Mucosa of rectum (tissue), 2 donors: ENCODE measurements at regions not wholly inside any gene's neighbourhood (a gene's known extent, or its start where the extent isn't known, plus 50 kb on each side); places are given as distances from the start of the nearest gene placed in this dataset.

ENCODE experiments used
- H3K27ac ChIP-seq, 2 donors: one replicate each; pipeline ENCODE4 v1.7.0; 2013; ENCODE audit warnings: inconsistent platforms in 2 of 2, low read depth in 2 of 2, low read length in 2 of 2
- H3K27me3 ChIP-seq, 2 donors: one replicate each; pipeline ENCODE4 v1.7.0; 2013; ENCODE audit warnings: low read length in 2 of 2; ENCODE audit not compliant: control insufficient read depth in 2 of 2, insufficient read depth in 2 of 2
- H3K36me3 ChIP-seq, 2 donors: one replicate each; pipeline ENCODE4 v1.7.0; 2013; ENCODE audit warnings: low read length in 2 of 2; ENCODE audit not compliant: control insufficient read depth in 2 of 2, insufficient read depth in 2 of 2
- H3K4me1 ChIP-seq, 2 donors: one replicate each; pipeline ENCODE4 v1.7.0; 2013; ENCODE audit warnings: low read length in 2 of 2, mild to moderate bottlenecking in 1 of 2; ENCODE audit not compliant: control insufficient read depth in 2 of 2, insufficient read depth in 2 of 2
- H3K4me3 ChIP-seq, 2 donors: one replicate each; pipeline ENCODE4 v1.7.0; 2013; ENCODE audit warnings: low read length in 2 of 2
- H3K9ac ChIP-seq, 2 donors: one replicate each; pipeline ENCODE4 v1.7.0; 2013; ENCODE audit warnings: low read length in 2 of 2, low read depth in 1 of 2, mild to moderate bottlenecking in 1 of 2
- H3K9me3 ChIP-seq, 2 donors: one replicate each; pipeline ENCODE4 v1.7.0; 2013; ENCODE audit warnings: low read length in 2 of 2; ENCODE audit not compliant: control insufficient read depth in 2 of 2
- donor health status: healthy.
- donor health status: Normal muscosa, but diverticular disease.

DNA sequence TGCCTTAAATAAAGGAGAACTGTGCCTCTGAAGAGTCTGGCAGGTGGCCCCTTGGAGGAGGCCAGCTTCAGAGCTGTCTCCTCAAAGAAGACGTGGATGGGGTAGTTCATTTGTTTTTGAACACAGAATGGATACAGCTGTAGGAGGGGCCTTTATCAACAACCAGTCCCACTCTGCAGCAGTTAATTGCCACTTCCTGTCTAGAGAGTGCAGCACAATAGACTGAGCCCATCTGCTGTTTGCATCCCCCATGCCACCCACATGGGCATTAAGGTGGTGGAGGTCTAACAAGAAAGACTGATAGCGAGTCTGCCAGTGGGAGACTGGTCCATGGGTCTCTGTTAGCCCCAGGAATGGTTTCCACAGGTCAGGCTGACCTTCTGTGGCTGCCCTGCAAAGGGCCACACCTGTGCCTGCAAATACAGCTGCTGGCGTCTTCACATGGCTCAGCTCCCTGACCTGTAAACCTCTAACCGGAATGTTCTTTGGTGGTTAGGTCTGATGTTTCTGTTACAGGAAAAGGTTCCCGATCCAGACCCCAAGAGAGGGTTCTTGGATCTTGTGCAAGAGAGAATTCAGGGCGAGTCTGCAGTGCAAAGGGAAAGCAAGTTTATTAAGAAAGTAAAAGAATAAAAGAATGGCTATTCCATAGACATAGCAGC lies 153.3 kb upstream of the ITGA6 start:
- Histone ChIP-seq H3K9ac (no peak overlapping the region), H3K9me3 (no peaks in the 10 kb centered on the region), H3K36me3 (no peaks in the 10 kb centered on the region), H3K4me3 (no peak overlapping the region), H3K27me3 (no peaks in the 10 kb centered on the region), H3K27ac (no peak overlapping the region), H3K4me1 (peaks cover 3% of the 10 kb centered on the region in 2 donors)

DNA sequence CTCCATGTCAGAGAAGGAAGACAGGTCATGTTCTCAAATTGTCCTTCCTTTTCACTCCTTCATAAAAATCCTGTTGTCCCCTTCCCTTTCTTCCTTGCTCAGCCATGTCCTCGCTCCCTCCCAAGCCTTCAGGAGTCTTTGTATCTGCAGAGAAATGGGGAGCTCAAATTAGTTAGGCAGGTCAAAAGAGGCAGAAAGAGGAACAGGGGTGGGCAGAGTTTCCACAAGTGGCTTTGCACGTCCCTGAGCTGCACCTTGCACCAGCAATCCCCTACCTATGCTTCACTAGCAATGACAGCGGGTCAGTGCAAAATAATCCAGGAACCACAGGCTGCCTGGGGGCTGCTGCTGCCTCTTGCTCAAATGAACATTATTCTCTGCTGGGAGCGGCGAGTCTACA lies 152.1 kb upstream of the ITGA6 start:
- H3K4me1 ChIP-seq, result peaks cover 3% of the 10 kb centered on the region in 2 donors
- H3K36me3 ChIP-seq, result no peaks in the 10 kb centered on the region
- H3K9ac ChIP-seq, result no peak overlapping the region
- H3K9me3 ChIP-seq, result no peaks in the 10 kb centered on the region
- H3K4me3 ChIP-seq, result no peak overlapping the region
- H3K27me3 ChIP-seq, result no peaks in the 10 kb centered on the region
- no peak overlapping the region for H3K27ac ChIP-seq

DNA sequence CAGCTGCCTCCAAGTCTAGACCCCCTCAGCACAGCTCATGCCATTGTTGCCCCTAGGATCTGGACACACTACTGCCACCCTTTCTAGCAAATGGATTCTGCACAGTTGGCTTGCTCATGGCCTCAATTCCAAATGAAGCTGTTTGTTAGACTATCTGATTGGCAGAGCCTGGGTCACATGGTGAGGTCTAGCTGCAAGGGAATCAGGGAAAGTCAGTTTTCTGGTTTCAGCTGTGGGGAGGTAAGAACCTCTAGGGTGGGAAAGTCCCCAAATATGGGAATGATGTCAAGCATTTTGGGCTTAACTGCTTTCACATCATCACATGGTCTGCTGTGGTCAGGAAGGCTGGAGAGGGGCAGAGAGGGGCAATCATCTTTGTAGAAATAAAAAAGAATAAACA lies 150.4 kb upstream of the ITGA6 start:
- Histone ChIP-seq H3K9ac (no peak overlapping the region), H3K27me3 (no peaks in the 10 kb centered on the region), H3K4me1 (no peaks in the 10 kb centered on the region), H3K9me3 (no peaks in the 10 kb centered on the region), H3K27ac (no peak overlapping the region), H3K4me3 (no peak overlapping the region), H3K36me3 (no peaks in the 10 kb centered on the region)

DNA sequence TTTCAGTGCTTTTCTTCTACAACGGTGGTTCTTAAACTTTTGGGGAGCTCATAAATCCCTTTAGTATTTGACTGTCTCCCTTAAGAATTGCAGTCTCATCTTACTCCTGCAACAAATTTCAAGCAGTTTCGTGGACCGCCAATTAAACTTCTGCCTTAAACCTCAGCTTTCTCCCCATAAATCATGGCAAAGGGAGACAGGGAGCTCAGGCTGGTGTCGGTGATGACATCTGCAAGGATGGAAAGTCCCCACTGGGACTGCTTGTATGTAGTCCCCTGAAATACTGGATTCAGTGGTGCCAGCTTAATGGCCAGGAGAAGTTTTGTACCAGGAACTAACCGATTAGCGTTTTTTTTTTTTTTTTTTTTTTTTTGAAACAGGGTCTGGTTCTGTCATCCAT lies 148.7 kb upstream of the ITGA6 start:
- Histone ChIP-seq H3K9ac (no peak overlapping the region), H3K4me3 (no peak overlapping the region), H3K27ac (no peak overlapping the region), H3K36me3 (no peaks in the 10 kb centered on the region), H3K27me3 (no peaks in the 10 kb centered on the region), H3K9me3 (no peaks in the 10 kb centered on the region), H3K4me1 (no peaks in the 10 kb centered on the region)

DNA sequence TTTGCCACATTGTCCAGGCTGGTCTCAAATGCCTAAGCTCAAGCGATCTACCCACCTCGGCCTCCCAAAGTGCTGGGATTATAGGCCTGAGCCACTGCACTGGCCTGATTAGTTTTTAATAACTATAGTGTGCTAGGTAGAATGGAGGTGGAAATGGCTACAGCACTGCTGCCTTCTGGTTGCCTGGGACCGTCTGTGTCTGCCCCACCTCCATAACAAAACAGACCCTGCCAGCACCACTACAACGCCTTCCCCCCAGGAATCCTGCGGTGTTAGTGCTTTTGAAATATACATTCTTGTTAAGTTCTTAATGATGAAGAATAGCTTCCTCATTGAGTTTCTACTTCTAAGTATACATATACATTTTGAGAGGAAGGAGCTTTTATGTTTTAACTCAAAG lies 148.2 kb upstream of the ITGA6 start:
- Histone ChIP-seq H3K4me1 (no peaks in the 10 kb centered on the region), H3K36me3 (no peaks in the 10 kb centered on the region), H3K27me3 (no peaks in the 10 kb centered on the region), H3K27ac (no peak overlapping the region), H3K9me3 (no peaks in the 10 kb centered on the region), H3K4me3 (no peak overlapping the region), H3K9ac (no peak overlapping the region)

DNA sequence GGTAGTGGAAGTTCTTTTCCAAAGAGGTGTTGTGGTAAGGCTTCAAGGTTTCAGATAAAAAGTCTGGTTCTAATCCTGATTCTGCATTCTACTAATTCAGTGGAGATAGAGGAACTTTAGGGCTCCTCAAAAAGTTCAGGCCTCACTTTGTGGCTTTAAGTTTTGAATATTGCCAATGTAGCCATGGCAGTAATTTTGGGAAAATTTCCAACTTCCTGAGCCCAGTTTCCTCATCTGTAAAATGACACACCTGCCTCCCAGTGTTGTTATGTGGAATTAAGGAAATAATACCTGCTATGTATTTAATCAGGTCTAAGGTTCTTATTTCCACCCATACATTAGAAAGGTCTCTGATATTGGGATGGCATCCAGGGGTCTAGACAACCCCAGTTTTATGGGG lies 147.6 kb upstream of the ITGA6 start:
- Histone ChIP-seq H3K9me3 (no peaks in the 10 kb centered on the region), H3K27ac (no peak overlapping the region), H3K27me3 (no peaks in the 10 kb centered on the region), H3K4me1 (no peaks in the 10 kb centered on the region), H3K4me3 (no peak overlapping the region), H3K36me3 (no peaks in the 10 kb centered on the region), H3K9ac (no peak overlapping the region)

DNA sequence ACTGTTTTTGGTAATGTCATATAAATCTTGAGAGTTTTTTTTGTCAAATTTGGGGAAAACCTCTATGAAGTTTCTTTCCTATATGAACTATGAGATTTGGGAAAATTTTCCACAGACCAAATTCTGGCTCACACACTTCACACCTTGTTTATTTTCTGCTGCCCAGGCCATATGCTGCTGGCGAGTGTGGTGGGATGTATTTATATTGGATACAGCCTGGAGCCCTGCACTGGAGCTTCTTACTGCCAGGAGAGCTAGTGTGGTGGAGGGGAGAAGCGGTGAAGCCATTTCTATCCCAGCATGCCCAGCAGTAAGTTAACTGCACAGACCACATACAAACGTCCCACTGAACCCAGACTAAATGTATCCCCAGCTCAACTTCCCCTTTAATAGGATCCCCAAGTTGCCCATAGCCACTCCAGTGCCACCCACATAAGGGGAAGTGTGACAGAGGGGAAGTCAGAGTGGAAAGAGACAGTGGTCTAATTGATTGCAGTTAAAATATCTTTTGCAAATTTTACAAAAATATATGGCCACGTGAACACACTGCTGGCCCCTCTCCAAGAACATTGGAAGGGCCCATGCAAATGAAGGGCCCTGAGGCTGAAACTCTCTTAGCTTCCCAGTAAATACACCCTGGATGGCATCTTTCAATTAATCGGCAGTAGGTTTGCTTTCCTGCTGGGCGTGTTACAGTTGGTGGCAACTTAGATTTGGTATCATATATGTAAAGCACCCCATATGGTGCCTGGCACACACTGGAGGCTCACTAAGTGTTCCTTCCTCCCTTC lies 146.6 kb upstream of the ITGA6 start:
- Histone ChIP-seq H3K27me3 (no peaks in the 10 kb centered on the region), H3K4me1 (no peaks in the 10 kb centered on the region), H3K36me3 (no peaks in the 10 kb centered on the region), H3K27ac (no peak overlapping the region), H3K9ac (no peak overlapping the region), H3K4me3 (no peak overlapping the region), H3K9me3 (no peaks in the 10 kb centered on the region)

DNA sequence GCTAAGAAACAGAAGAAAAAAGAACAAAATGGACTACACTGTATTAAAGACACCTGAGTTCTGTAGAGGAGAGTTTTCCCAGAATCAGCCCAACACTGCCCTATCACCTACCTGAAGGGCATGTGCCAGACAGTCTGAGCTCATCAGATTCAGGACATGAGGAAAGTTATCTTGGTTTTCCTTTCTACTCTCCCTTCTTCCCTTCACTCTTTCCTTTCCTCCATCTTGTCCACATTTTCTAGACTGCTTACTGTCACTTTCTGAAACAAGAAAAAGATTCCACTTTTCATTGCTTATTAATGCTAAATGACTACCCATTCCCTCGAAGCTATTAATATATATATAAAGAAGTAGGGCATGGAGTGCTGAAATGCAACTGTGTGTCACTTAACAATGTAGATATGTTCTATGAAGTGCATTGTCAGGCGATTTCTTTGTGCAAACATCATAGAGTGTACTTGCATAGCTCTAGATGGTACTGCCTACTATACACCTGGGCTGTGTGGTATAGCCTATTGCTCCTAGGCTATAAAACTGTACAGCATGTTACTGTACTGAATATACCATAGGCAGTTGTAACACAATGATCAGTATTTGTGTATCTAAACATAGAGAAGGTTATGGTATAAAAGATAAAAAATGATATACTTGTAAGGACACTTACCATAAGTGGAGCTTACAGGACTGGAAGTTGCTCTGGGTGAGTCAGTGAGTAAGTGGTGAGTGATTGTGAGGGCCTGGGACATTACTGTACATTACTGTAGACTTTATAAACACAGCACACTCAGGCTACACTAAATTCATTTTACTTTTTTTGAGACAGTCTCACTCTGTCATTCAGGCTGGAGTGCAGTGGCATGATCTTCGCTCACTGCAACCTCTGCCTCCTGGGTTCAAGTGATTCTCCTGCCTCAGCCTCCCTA lies 145.5 kb upstream of the ITGA6 start:
- no peaks in the 10 kb centered on the region for H3K4me1 ChIP-seq

DNA sequence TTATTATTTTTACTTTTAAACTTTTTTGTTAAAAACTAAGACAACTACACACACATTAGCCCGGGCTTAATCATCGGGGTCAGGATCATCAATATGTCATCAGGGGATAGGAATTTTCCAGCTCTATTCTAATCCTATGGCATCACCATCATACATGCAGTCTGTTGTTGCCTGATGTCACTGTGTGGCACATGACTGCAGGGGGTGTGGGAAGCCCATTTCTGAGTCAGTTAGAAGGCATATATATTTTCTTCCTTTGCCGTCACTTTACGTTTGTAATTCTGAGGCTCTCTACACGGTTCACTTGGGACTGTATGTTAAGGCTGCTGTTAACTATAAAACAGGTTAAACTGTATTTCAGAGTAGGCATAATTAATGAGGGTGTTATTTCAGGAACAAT lies 144.4 kb upstream of the ITGA6 start:
- H3K36me3 ChIP-seq, result no peaks in the 10 kb centered on the region
- no peak overlapping the region for H3K9ac ChIP-seq
- no peak overlapping the region for H3K27ac ChIP-seq
- no peak overlapping the region for H3K4me3 ChIP-seq
- H3K9me3 ChIP-seq, result no peaks in the 10 kb centered on the region
- no peaks in the 10 kb centered on the region for H3K4me1 ChIP-seq
- H3K27me3 ChIP-seq, result no peaks in the 10 kb centered on the region

More for the DNA sequence above, 145.5 kb upstream of the ITGA6 start:
- Histone ChIP-seq H3K36me3 (no peaks in the 10 kb centered on the region), H3K9ac (no peak overlapping the region), H3K4me3 (no peak overlapping the region), H3K9me3 (no peaks in the 10 kb centered on the region), H3K27me3 (no peaks in the 10 kb centered on the region), H3K27ac (peak overlapping the region in 1 of 2 donors; percentile 38)

DNA sequence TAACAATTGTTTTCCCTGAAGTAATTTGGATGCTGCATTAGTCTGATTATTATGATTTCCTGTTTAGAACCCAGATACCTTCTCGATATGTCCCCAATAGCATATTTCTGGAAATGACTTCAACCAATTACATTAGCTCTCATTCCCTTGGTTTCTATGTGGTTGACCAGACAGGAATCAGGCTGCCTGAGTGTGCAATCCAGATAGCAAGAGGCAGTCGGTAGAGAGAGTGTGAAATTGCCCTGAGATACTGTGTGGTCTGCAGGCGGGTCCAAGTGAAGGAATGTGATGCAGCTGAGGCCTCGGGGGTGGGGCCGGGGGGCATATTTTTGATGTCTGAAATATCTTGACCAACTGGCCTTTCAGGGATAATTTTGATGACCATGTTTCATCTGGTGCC lies 143.9 kb upstream of the ITGA6 start:
- Histone ChIP-seq H3K36me3 (no peaks in the 10 kb centered on the region), H3K27me3 (no peaks in the 10 kb centered on the region), H3K9me3 (no peaks in the 10 kb centered on the region), H3K4me1 (no peaks in the 10 kb centered on the region), H3K27ac (no peak overlapping the region), H3K4me3 (no peak overlapping the region), H3K9ac (no peak overlapping the region)
